SK-N-SH treated with all-trans-retinoic acid at 6 μM for 48 hours (cell line): ENCODE measurements at regions not wholly inside any gene's neighbourhood (a gene's known extent, or its start where the extent isn't known, plus 50 kb on each side); places are given as distances from the start of the nearest gene placed in this dataset.

Experiments
- ATAC-seq: fragments of 200-7000 bp; cut with Tn5 transposase; 3 replicates; pipeline ENCODE4 v1.9.1; 2020; ENCODE audit warnings: mild to moderate bottlenecking, moderate library complexity
- ARNTL ChIP-seq: fragments of 450-650 bp; formaldehyde crosslinking; IDR thresholded peaks from 2 replicates; pipeline ENCODE4 v1.5.0; 2020; ENCODE audit warnings: low read depth, mild to moderate bottlenecking, moderate library complexity, borderline replicate concordance
- CSDC2 ChIP-seq: fragments of 250-450 bp; sonication (Bioruptor Pico); IDR thresholded peaks from 2 replicates; pipeline ENCODE4 v1.5.0; 2020; ENCODE audit warnings: mild to moderate bottlenecking, moderate library complexity
- ESRRG ChIP-seq: fragments of 250-450 bp; sonication (Bioruptor Pico); IDR thresholded peaks from 2 replicates; pipeline ENCODE4 v1.6.1; 2021; ENCODE audit warnings: mild to moderate bottlenecking
- GLIS3 ChIP-seq: fragments of 250-450 bp; sonication (Bioruptor Pico); IDR thresholded peaks from 2 replicates; pipeline ENCODE4 v1.5.0; 2020; ENCODE audit warnings: mild to moderate bottlenecking, moderate library complexity
- ISL1 ChIP-seq: fragments of 250-450 bp; sonication (Bioruptor Pico); IDR thresholded peaks from 2 replicates; pipeline ENCODE4 v2.1.2; 2022; ENCODE audit warnings: mild to moderate bottlenecking, moderate library complexity
- OSR1 ChIP-seq: fragments of 250-450 bp; sonication (Bioruptor Pico); IDR thresholded peaks from 2 replicates; pipeline ENCODE4 v1.8.0; 2022; ENCODE audit warnings: moderate library complexity, mild to moderate bottlenecking, inconsistent platforms
- PATZ1 ChIP-seq: fragments of 250-450 bp; sonication (Bioruptor Pico); IDR thresholded peaks from 2 replicates; pipeline ENCODE4 v1.8.0; 2020; ENCODE audit warnings: mild to moderate bottlenecking, moderate library complexity, borderline replicate concordance
- POU6F1 ChIP-seq: fragments of 250-450 bp; sonication (Bioruptor Pico); IDR thresholded peaks from 2 replicates; pipeline ENCODE4 v1.8.0; 2021; ENCODE audit warnings: low read depth, mild to moderate bottlenecking, moderate library complexity, borderline replicate concordance
- PPARA ChIP-seq: fragments of 250-450 bp; sonication (Bioruptor Pico); IDR thresholded peaks from 2 replicates; pipeline ENCODE4 v1.5.0; 2020; ENCODE audit warnings: mild to moderate bottlenecking, borderline replicate concordance
- RARB ChIP-seq: fragments of 250-450 bp; sonication (Bioruptor Pico); IDR thresholded peaks from 2 replicates; pipeline ENCODE4 v1.8.0; 2021; ENCODE audit warnings: mild to moderate bottlenecking, moderate library complexity
- SNAI2 ChIP-seq: fragments of 250-450 bp; sonication (Bioruptor Pico); IDR thresholded peaks from 2 replicates; pipeline ENCODE4 v1.5.0; 2020; ENCODE audit warnings: mild to moderate bottlenecking, moderate library complexity
- TCF4 ChIP-seq: fragments of 250-450 bp; sonication (Bioruptor Pico); IDR thresholded peaks from 2 replicates; pipeline ENCODE4 v1.8.0; 2021; ENCODE audit warnings: mild to moderate bottlenecking, moderate library complexity, borderline replicate concordance
- TOX ChIP-seq: fragments of 250-450 bp; sonication (Bioruptor Pico); IDR thresholded peaks from 2 replicates; pipeline ENCODE4 v1.8.0; 2021; ENCODE audit warnings: mild to moderate bottlenecking, moderate library complexity, borderline replicate concordance
- TSHZ2 ChIP-seq: fragments of 250-450 bp; sonication (Bioruptor Pico); IDR thresholded peaks from 2 replicates; pipeline ENCODE4 v1.5.0; 2020; ENCODE audit warnings: mild to moderate bottlenecking, moderate library complexity
- ZC3H10 ChIP-seq: fragments of 250-450 bp; sonication (Bioruptor Pico); IDR thresholded peaks from 2 replicates; pipeline ENCODE4 v1.5.1; 2021; ENCODE audit warnings: mild to moderate bottlenecking, moderate library complexity
- ZFP3 ChIP-seq: fragments of 250-450 bp; sonication (Bioruptor Pico); IDR thresholded peaks from 2 replicates; pipeline ENCODE4 v1.5.0; 2020; ENCODE audit warnings: mild to moderate bottlenecking, moderate library complexity
- ZFP30 ChIP-seq: fragments of 450-650 bp; formaldehyde crosslinking; IDR thresholded peaks from 2 replicates; pipeline ENCODE4 v1.5.0; 2022; ENCODE audit warnings: mild to moderate bottlenecking, moderate library complexity
- ZNF565 ChIP-seq: fragments of 450-650 bp; formaldehyde crosslinking; conservative IDR thresholded peaks from 2 replicates; pipeline ENCODE4 v1.5.0; 2020; ENCODE audit warnings: low read depth, mild to moderate bottlenecking, moderate library complexity
- ZNF70 ChIP-seq: fragments of 450-650 bp; formaldehyde crosslinking; IDR thresholded peaks from 2 replicates; pipeline ENCODE4 v1.5.0; 2020; ENCODE audit warnings: mild to moderate bottlenecking, moderate library complexity
- ZNF8 ChIP-seq: fragments of 450-650 bp; formaldehyde crosslinking; IDR thresholded peaks from 2 replicates; pipeline ENCODE4 v1.5.0; 2020; ENCODE audit warnings: mild to moderate bottlenecking, moderate library complexity
- TF ChIP-seq, protein P1 (sequence below): fragments of 250-450 bp; sonication (Bioruptor Pico); IDR thresholded peaks from 2 replicates; pipeline ENCODE4 v1.5.1; 2021; ENCODE audit warnings: mild to moderate bottlenecking, moderate library complexity
- TF ChIP-seq, protein P2 (sequence below): fragments of 250-450 bp; sonication (Bioruptor Pico); IDR thresholded peaks from 2 replicates; pipeline ENCODE4 v1.5.1; 2020; ENCODE audit warnings: low read depth, mild to moderate bottlenecking, moderate library complexity

- TF ChIP-seq PATZ1 (CRISPR knock-in tag) (no peak), RARB (CRISPR knock-in tag) (no peak), OSR1 (no peak), POU6F1 (CRISPR knock-in tag) (no peak), ZC3H10 (no peak), TCF4 (CRISPR knock-in tag) (no peak), ZNF8 (CRISPR knock-in tag) (no peak), ZFP3 (CRISPR knock-in tag) (no peak), ZNF565 (CRISPR knock-in tag) (no peak), ZFP30 (CRISPR knock-in tag) (no peak), ARNTL (no peak)
- TF ChIP-seq, protein P1, sequence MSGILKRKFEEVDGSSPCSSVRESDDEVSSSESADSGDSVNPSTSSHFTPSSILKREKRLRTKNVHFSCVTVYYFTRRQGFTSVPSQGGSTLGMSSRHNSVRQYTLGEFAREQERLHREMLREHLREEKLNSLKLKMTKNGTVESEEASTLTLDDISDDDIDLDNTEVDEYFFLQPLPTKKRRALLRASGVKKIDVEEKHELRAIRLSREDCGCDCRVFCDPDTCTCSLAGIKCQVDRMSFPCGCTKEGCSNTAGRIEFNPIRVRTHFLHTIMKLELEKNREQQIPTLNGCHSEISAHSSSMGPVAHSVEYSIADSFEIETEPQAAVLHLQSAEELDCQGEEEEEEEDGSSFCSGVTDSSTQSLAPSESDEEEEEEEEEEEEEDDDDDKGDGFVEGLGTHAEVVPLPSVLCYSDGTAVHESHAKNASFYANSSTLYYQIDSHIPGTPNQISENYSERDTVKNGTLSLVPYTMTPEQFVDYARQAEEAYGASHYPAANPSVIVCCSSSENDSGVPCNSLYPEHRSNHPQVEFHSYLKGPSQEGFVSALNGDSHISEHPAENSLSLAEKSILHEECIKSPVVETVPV (CRISPR knock-in tag): no peak
- ATAC-seq: no peak
Measured at GRCh38 chr14:71198687-71199086, 291.4 kb downstream of the PCNX1 start.

GRCh38 chr14:71201840-71202239 is 294.6 kb downstream of the PCNX1 start:
- ATAC-seq: no peak
- TF ChIP-seq ZC3H10 (no peak), OSR1 (no peak), ARNTL (no peak), ISL1 (CRISPR knock-in tag) (no peak)
- TF ChIP-seq, protein P2, sequence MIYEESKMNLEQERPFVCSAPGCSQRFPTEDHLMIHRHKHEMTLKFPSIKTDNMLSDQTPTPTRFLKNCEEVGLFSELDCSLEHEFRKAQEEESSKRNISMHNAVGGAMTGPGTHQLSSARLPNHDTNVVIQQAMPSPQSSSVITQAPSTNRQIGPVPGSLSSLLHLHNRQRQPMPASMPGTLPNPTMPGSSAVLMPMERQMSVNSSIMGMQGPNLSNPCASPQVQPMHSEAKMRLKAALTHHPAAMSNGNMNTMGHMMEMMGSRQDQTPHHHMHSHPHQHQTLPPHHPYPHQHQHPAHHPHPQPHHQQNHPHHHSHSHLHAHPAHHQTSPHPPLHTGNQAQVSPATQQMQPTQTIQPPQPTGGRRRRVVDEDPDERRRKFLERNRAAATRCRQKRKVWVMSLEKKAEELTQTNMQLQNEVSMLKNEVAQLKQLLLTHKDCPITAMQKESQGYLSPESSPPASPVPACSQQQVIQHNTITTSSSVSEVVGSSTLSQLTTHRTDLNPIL (CRISPR knock-in tag): no peak

- ATAC-seq: no peak
Measured at GRCh38 chr14:71202881-71203280, 295.6 kb downstream of the PCNX1 start.

GRCh38 chr14:71203306-71203705 is 296.0 kb downstream of the PCNX1 start:
- ATAC-seq: no peak
- no peak for TF ChIP-seq ZNF70
- TF ChIP-seq POU6F1 (CRISPR knock-in tag): no peak
- TF ChIP-seq CSDC2 (CRISPR knock-in tag): no peak
- TF ChIP-seq ZFP30 (CRISPR knock-in tag): no peak
- TF ChIP-seq ESRRG (CRISPR knock-in tag): no peak
- no peak for TF ChIP-seq SNAI2
- TF ChIP-seq ZNF8 (CRISPR knock-in tag): no peak
- TF ChIP-seq ZC3H10: no peak
- no peak for TF ChIP-seq GLIS3 (CRISPR knock-in tag)
- TF ChIP-seq PPARA (CRISPR knock-in tag): no peak
- no peak for TF ChIP-seq TCF4 (CRISPR knock-in tag)
- TF ChIP-seq, protein P1 (CRISPR knock-in tag): no peak
- TF ChIP-seq OSR1: no peak
- no peak for TF ChIP-seq TOX

More at GRCh38 chr14:71202881-71203280, 295.6 kb downstream of the PCNX1 start:
- TF ChIP-seq ZNF565 (CRISPR knock-in tag) (no peak), RARB (CRISPR knock-in tag) (no peak), TSHZ2 (CRISPR knock-in tag) (no peak)
